ENCODE measurements at regions not wholly inside any gene's neighbourhood (a gene's known extent, or its start where the extent isn't known, plus 50 kb on each side); places are given as distances from the start of the nearest gene placed in this dataset.

DNA sequence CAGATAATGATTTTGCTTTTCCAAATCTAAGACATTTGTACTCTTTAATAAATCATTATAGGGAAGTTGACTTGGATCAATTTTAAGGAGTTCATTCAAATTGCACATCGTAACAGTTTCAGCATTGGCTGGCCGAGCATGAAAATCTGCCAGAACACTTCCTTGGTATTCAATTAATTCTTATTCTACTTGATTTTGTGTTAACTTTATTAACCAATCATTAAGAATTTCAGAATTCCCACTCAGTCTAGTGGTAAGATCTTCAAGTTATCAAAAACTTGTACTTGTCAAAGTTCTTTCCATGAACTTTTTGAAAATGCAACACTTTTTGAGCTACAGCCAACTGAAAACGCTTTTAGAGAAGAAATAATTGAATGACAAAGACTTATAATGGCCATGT, 565.8 kb downstream of the TLE1 start:
- no peaks in the 10 kb centered on the region for H3K36me3 Mint-ChIP-seq (ENCODE audit: insufficient read depth in 1 of 3, low read depth in 3 of 3)
- no peaks in the 10 kb centered on the region; a peak in 2 of 5 replicates for H3K9me3 Mint-ChIP-seq

More for the DNA sequence above, 565.8 kb downstream of the TLE1 start:
- H4K20me1 ChIP-seq (ENCODE audit: control insufficient read depth, insufficient read depth, insufficient read length) = no peaks in the 10 kb centered on the region
- H3K14ac ChIP-seq (ENCODE audit: insufficient read depth, low read length) = no peak overlapping the region
- H3K18ac ChIP-seq (ENCODE audit: insufficient read length, low read depth, low read length) = no peak overlapping the region
- H2BK15ac ChIP-seq (ENCODE audit: low read depth, low read length) = no peak overlapping the region
- Mint-ChIP-seq H3K27me3 (ENCODE audit: low read depth) (no peaks in the 10 kb centered on the region), H3K4me3 (no peak overlapping the region), H3K4me1 (peaks cover 11 to 14% of the 10 kb centered on the region in 2 experiments; a peak in 3 of 4 replicates), H3K27ac (no peak overlapping the region)
- no peak for DNase-seq
- H2BK5ac ChIP-seq (ENCODE audit: insufficient read length, low read length) = no peak overlapping the region
- H4K8ac ChIP-seq (replicated peaks; ENCODE audit: insufficient read length, low read depth, low read length) = no peak overlapping the region
- no peak overlapping the region for H2BK120ac ChIP-seq (ENCODE audit: low read depth, low read length, poor library complexity, severe bottlenecking)
- no CpG with 5 or more reads among the region's 3 CpGs for WGBS (ENCODE audit: extremely low coverage, insufficient read length, low lambda C conversion rate)
- no peaks in the 10 kb centered on the region for H3K9me3 ChIP-seq (ENCODE audit: control insufficient read depth, low read depth, low read length)
- H3K4me1 ChIP-seq (ENCODE audit: insufficient read depth, low read length) = no peaks in the 10 kb centered on the region
- H3K23me2 ChIP-seq (ENCODE audit: insufficient read length, low read depth, low read length, poor library complexity, severe bottlenecking) = no peaks in the 10 kb centered on the region
- no peak overlapping the region for H3T11ph ChIP-seq (ENCODE audit: low read length)
- no peak overlapping the region for H3K27ac ChIP-seq (ENCODE audit: insufficient read length, low read depth, low read length)
- no peak overlapping the region for H3K9ac ChIP-seq (ENCODE audit: extremely low read depth, insufficient read length, low read length)
- H3K4ac ChIP-seq (ENCODE audit: low read depth, low read length) = no peak overlapping the region
- H4K91ac ChIP-seq (ENCODE audit: insufficient read length, low read depth, low read length) = no peak overlapping the region
- H2BK12ac ChIP-seq (ENCODE audit: insufficient read length, low read depth, low read length) = no peak overlapping the region
- H3K4me2 ChIP-seq (ENCODE audit: insufficient read depth, insufficient read length, low read length) = no peak overlapping the region
- no peak overlapping the region for H3K56ac ChIP-seq (ENCODE audit: insufficient read length, low read depth, low read length)
- no peaks in the 10 kb centered on the region for H3K79me1 ChIP-seq (ENCODE audit: insufficient read depth, low read depth, low read length, poor library complexity, severe bottlenecking)
- H3K27me3 ChIP-seq (ENCODE audit: insufficient read depth, low read length) = no peaks in the 10 kb centered on the region
- H4K5ac ChIP-seq (ENCODE audit: insufficient read length, low read depth, low read length) = no peak overlapping the region
- no peak overlapping the region for H3K23ac ChIP-seq (ENCODE audit: insufficient read length, low read depth, low read length)
- H2AFZ ChIP-seq (ENCODE audit: low read length) = no peak overlapping the region
- no peak overlapping the region for H2AK5ac ChIP-seq (ENCODE audit: insufficient read length, low read length)
- H2BK20ac ChIP-seq (ENCODE audit: low read depth, low read length, poor library complexity, severe bottlenecking) = no peak overlapping the region
- TF ChIP-seq, protein P1, sequence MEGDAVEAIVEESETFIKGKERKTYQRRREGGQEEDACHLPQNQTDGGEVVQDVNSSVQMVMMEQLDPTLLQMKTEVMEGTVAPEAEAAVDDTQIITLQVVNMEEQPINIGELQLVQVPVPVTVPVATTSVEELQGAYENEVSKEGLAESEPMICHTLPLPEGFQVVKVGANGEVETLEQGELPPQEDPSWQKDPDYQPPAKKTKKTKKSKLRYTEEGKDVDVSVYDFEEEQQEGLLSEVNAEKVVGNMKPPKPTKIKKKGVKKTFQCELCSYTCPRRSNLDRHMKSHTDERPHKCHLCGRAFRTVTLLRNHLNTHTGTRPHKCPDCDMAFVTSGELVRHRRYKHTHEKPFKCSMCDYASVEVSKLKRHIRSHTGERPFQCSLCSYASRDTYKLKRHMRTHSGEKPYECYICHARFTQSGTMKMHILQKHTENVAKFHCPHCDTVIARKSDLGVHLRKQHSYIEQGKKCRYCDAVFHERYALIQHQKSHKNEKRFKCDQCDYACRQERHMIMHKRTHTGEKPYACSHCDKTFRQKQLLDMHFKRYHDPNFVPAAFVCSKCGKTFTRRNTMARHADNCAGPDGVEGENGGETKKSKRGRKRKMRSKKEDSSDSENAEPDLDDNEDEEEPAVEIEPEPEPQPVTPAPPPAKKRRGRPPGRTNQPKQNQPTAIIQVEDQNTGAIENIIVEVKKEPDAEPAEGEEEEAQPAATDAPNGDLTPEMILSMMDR (conservative IDR thresholded peaks at IDR 0.05) = no peak
- H3K79me2 ChIP-seq (ENCODE audit: insufficient read depth, low read length) = no peaks in the 10 kb centered on the region

Measured in H9 (cell line).